Type B pancreatic cell (in vitro differentiated cells): ENCODE measurements at regions not wholly inside any gene's neighbourhood (a gene's known extent, or its start where the extent isn't known, plus 50 kb on each side); places are given as distances from the start of the nearest gene placed in this dataset.

Experiments used
- DNase-seq: peaks from one replicate; pipeline ENCODE4 v3.0.0; 2021; ENCODE audit warnings: mixed read lengths; ENCODE audit not compliant: unreplicated experiment; ENCODE audit errors: extremely low spot score
- H3K27ac Mint-ChIP-seq: 2 replicates; pipeline ENCODE4 v1.8.0; 2021; ENCODE audit warnings: mild to moderate bottlenecking, mixed read lengths
- H3K27me3 Mint-ChIP-seq: 2 replicates; pipeline ENCODE4 v1.8.0; 2021; ENCODE audit warnings: mixed read lengths
- H3K36me3 Mint-ChIP-seq: 2 replicates; pipeline ENCODE4 v1.8.0; 2021; ENCODE audit warnings: mixed read lengths
- H3K4me1 Mint-ChIP-seq: one replicate; pipeline ENCODE4 v1.8.0; 2021; ENCODE audit warnings: mixed read lengths; ENCODE audit not compliant: unreplicated experiment
- H3K4me3 Mint-ChIP-seq: 2 replicates; pipeline ENCODE4 v1.8.0; 2021; ENCODE audit warnings: mild to moderate bottlenecking, mixed read lengths
- H3K9me3 Mint-ChIP-seq: 2 replicates; pipeline ENCODE4 v1.8.0; 2021; ENCODE audit warnings: mixed read lengths
- TF ChIP-seq, protein P1 (sequence below): fragments of 200-600 bp; sonication (generic); conservative IDR thresholded peaks from 2 replicates; pipeline ENCODE4 v1.5.0; 2021; ENCODE audit warnings: antibody characterized with exemption, mild to moderate bottlenecking

DNA sequence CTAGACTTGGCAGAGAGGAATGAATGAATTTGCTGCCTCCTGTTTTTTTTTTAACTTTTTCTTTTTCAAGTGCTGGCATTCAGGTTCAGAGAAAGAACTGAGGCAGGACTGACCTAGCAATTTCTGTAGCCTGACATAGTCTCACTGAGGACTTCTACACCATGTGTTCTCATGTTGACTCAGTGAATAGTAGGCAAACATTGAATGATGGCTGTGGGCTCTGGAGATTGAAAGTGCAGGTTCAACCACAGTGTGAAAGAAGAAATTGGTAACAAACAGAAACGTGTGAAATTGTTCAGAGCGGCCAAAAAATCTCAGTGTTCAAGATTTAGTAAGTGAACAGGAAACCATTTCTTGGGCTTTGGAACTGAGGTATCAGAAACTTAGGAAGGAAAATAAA, 322.4 kb upstream of the GHITM start:
- TF ChIP-seq, protein P1, sequence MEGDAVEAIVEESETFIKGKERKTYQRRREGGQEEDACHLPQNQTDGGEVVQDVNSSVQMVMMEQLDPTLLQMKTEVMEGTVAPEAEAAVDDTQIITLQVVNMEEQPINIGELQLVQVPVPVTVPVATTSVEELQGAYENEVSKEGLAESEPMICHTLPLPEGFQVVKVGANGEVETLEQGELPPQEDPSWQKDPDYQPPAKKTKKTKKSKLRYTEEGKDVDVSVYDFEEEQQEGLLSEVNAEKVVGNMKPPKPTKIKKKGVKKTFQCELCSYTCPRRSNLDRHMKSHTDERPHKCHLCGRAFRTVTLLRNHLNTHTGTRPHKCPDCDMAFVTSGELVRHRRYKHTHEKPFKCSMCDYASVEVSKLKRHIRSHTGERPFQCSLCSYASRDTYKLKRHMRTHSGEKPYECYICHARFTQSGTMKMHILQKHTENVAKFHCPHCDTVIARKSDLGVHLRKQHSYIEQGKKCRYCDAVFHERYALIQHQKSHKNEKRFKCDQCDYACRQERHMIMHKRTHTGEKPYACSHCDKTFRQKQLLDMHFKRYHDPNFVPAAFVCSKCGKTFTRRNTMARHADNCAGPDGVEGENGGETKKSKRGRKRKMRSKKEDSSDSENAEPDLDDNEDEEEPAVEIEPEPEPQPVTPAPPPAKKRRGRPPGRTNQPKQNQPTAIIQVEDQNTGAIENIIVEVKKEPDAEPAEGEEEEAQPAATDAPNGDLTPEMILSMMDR = no peak
- H3K27me3 Mint-ChIP-seq = peaks cover 4% of the 10 kb centered on the region
- no peak overlapping the region for H3K4me3 Mint-ChIP-seq
- H3K36me3 Mint-ChIP-seq = no peaks in the 10 kb centered on the region
- H3K9me3 Mint-ChIP-seq = peaks cover 3% of the 10 kb centered on the region
- no peak overlapping the region for H3K27ac Mint-ChIP-seq
- H3K4me1 Mint-ChIP-seq = no peaks in the 10 kb centered on the region
- DNase-seq = no peak

DNA sequence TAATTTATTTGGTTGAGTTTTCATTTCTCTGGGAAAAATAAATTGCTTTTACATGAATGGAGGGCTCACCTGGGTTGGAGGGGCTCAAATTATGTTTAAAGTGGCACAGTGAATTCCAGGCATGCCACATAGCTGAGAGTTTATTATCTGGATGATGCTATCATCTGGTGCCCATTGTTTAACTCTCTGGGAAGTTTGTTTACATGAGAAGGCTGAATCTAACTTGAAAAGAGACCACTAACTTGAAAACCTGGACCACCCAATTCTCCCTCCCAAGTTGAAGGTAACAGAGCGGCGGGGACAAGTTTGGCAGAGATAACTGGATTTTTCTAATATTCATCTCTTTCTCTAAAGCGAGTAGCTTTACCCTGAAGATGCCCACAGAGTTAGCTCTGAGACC, 321.5 kb upstream of the GHITM start:
- Mint-ChIP-seq H3K4me3 (no peak overlapping the region), H3K27me3 (peaks cover 4% of the 10 kb centered on the region), H3K36me3 (no peaks in the 10 kb centered on the region), H3K27ac (no peak overlapping the region), H3K9me3 (peaks cover 3% of the 10 kb centered on the region), H3K4me1 (no peaks in the 10 kb centered on the region)
- DNase-seq = no peak
- TF ChIP-seq, protein P1 = no peak

DNA sequence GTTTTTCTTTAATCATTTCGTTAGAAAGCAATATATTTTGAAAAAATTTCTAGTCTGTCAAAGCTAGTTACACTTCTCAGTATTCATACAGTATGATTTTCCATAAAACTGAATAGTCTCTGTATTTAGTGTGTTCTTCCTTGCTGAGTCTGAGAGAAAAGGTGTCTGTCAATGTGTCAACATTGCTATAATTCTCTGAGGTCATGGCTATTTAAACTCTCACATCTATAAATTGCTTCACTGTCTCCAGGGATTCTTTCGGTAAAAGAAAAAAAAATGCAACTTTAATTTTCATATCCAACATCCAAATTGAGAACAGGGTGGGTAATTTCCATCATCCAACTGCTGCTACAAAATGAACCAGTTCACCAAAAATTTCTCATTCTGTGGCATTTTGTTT, 319.7 kb upstream of the GHITM start:
- Mint-ChIP-seq H3K27ac (no peak overlapping the region), H3K4me1 (no peaks in the 10 kb centered on the region), H3K36me3 (no peaks in the 10 kb centered on the region), H3K27me3 (peaks cover 4% of the 10 kb centered on the region), H3K4me3 (no peak overlapping the region), H3K9me3 (peaks cover 3% of the 10 kb centered on the region)
- TF ChIP-seq, protein P1 = no peak
- no peak for DNase-seq

DNA sequence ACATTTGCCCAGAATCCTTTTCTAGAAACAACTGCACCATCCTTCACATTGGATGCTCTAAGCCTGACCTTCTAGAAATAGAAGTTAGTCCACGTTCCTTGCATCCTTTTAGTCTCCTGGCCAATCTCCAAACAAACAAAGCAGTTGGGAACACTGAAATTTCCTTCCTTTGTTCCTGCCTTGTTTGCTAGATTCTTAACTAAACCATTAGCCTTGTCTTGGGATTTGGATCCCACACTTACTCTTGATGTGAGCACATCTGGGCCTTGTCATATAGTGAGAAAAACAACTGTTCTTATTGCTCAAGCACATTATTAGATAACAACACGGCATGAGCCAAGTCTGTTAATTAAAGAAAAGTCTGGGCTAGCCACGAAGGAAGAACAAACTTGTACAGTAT, 319.3 kb upstream of the GHITM start:
- Mint-ChIP-seq H3K36me3 (no peaks in the 10 kb centered on the region), H3K27ac (no peak overlapping the region)

DNA sequence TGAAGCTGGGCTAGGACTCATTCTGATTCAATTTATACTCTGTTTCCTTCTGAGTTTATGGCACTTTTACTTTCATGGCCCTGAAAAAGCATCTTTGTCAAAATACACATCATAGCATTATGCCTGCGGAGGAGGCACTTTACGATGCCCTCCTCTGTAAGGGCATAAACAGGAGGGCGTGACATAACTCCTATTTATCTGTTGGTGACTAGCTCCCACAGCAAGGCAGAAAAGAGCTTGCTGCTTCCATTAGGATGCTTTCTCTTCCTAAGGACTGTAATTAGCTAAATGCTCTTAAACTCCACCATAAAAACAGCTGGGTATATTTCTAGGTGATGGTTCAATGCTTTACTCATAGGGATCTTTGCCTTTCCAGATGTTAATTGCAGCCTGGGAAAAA, 315.2 kb upstream of the GHITM start:
- TF ChIP-seq, protein P1 = no peak
- DNase-seq = no peak
- H3K4me1 Mint-ChIP-seq = no peaks in the 10 kb centered on the region
- H3K4me3 Mint-ChIP-seq = no peak overlapping the region
- H3K27ac Mint-ChIP-seq = no peak overlapping the region
- no peaks in the 10 kb centered on the region for H3K36me3 Mint-ChIP-seq
- no peaks in the 10 kb centered on the region for H3K27me3 Mint-ChIP-seq
- peaks cover 10% of the 10 kb centered on the region for H3K9me3 Mint-ChIP-seq

More for the DNA sequence above, 319.3 kb upstream of the GHITM start:
- TF ChIP-seq, protein P1 = no peak
- Mint-ChIP-seq H3K27me3 (peaks cover 4% of the 10 kb centered on the region), H3K4me3 (no peak overlapping the region), H3K4me1 (no peaks in the 10 kb centered on the region), H3K9me3 (peaks cover 3% of the 10 kb centered on the region)
- no peak for DNase-seq

DNA sequence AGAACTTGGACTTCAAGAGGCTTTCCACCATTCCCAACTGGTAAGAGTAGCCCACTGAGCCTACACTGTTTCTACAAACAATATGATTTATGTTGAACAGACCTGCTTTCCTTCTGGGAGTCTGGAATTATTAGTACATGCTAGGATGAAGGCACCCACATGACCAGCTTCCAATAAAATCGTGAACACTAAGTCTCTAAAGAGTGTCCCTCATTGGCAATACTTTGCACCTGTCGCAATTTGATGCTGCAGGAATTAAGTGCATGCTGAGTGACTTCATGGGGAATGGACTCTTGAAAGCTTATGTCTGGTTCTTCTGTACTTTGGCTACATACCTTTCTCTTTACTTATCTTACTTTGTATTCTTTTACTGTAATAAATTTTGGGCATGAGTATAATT, 305.2 kb upstream of the GHITM start:
- no peaks in the 10 kb centered on the region for H3K36me3 Mint-ChIP-seq
- no peak for DNase-seq
- TF ChIP-seq, protein P1 = no peak
- no peak overlapping the region for H3K27ac Mint-ChIP-seq
- no peak overlapping the region for H3K4me3 Mint-ChIP-seq
- no peaks in the 10 kb centered on the region for H3K9me3 Mint-ChIP-seq
- H3K4me1 Mint-ChIP-seq = peaks cover 8% of the 10 kb centered on the region
- no peaks in the 10 kb centered on the region for H3K27me3 Mint-ChIP-seq
